K562 (cell line): ENCODE measurements at regions not wholly inside any gene's neighbourhood (a gene's known extent, or its start where the extent isn't known, plus 50 kb on each side); places are given as distances from the start of the nearest gene placed in this dataset.

Experiments used
- ATAC-seq: fragments of 200-7000 bp; cut with Tn5 transposase; 3 replicates; pipeline ENCODE4 v1.9.1; 2020; ENCODE audit warnings: moderate library complexity
- BruUV-seq: library from RNA; stranded (reverse); fragments of 400-500 nt; replicated peaks from 2 replicates; lab custom pipeline; 2021; lab: Mats Ljungman, UMichigan
- CTCF ChIA-PET: fragments of 300-600 bp; formaldehyde crosslinking; extraction: SDS; loops from one replicate; lab custom pipeline; 2021; ENCODE audit warnings: low intra/inter-chr PET ratio; lab: Yijun Ruan, JAX
- POLR2A ChIA-PET: fragments of 300-600, 350-650 bp; sonication (Branson Sonifier 250); formaldehyde crosslinking; extraction: SDS; loops from one replicate; lab custom pipeline; 2021; ENCODE audit warnings: antibody characterized with exemption, inconsistent platforms; lab: Yijun Ruan, JAX
- DNase-seq, 4 experiments: peaks; one replicate each; pipeline versions ENCODE4 v3.0.0 to v3.0.0-alpha.2; 2011 to 2018; ENCODE audit warnings: low spot score in 3 of 4, mixed read lengths in 3 of 4; ENCODE audit errors: extremely low read depth in 1 of 4
- FAIRE-seq: peaks from 2 replicates; lab custom pipeline; 2011; peaks lifted over from hg19 to GRCh38; lab: Jason Lieb, UNC
- H2AFZ ChIP-seq: 2 replicates; pipeline ENCODE4 v1.6.0; 2011; ENCODE audit warnings: low read depth, low read length, control low read depth, inconsistent platforms
- H3K27ac ChIP-seq: fragments of 200-600 bp; 3 replicates; pipeline ENCODE4 v1.8.0; 2011; ENCODE audit warnings: low read depth, mild to moderate bottlenecking, control low read depth, inconsistent platforms, low read length, moderate library complexity, mixed read lengths; ENCODE audit errors: extremely low read depth
- H3K27me3 ChIP-seq, 2 experiments: fragments of 300-600 bp in 1 of 2; 2 replicates in 1 of 2; 3 replicates in 1 of 2; pipeline versions ENCODE4 v1.6.0 to v1.8.0; 2011; ENCODE audit warnings: inconsistent platforms in 2 of 2, low read length in 2 of 2, mild to moderate bottlenecking in 1 of 2, mixed read lengths in 1 of 2, moderate library complexity in 1 of 2; ENCODE audit not compliant: control insufficient read depth in 2 of 2, insufficient read depth in 2 of 2
- H3K36me3 ChIP-seq: fragments of 300-600 bp; 3 replicates; pipeline ENCODE4 v1.8.0; 2011; ENCODE audit warnings: mild to moderate bottlenecking, low read length, inconsistent platforms; ENCODE audit not compliant: control insufficient read depth, insufficient read depth
- H3K4me1 ChIP-seq, 2 experiments: fragments of 200-600 bp in 1 of 2; replicated peaks in 1 of 2; 2 replicates in 1 of 2; 3 replicates in 1 of 2; pipeline versions ENCODE4 v1.5.1 to v1.8.0; 2011; ENCODE audit warnings: inconsistent platforms in 2 of 2, low read length in 2 of 2, mild to moderate bottlenecking in 1 of 2, mixed read lengths in 1 of 2, moderate library complexity in 1 of 2; ENCODE audit not compliant: control insufficient read depth in 2 of 2, insufficient read depth in 2 of 2
- H3K4me2 ChIP-seq: 2 replicates; pipeline ENCODE4 v1.6.1; 2011; ENCODE audit warnings: low read length, control low read depth, inconsistent platforms, mixed read lengths; ENCODE audit not compliant: insufficient read depth
- H3K4me3 ChIP-seq: fragments of 200-600 bp; sonication (generic), shearing (Covaris generic); 2 replicates; pipeline ENCODE4 v1.5.1; 2016; ENCODE audit warnings: control low read depth, inconsistent platforms
- H3K79me2 ChIP-seq: fragments of 200-600 bp; 3 replicates; pipeline ENCODE4 v1.8.0; 2011; ENCODE audit warnings: low read length, inconsistent platforms; ENCODE audit not compliant: control insufficient read depth, insufficient read depth
- H3K9ac ChIP-seq, 2 experiments: 2 replicates each; pipeline versions ENCODE4 v1.6.0 to v1.6.1; 2011; ENCODE audit warnings: low read depth in 2 of 2, low read length in 2 of 2, control low read depth in 1 of 2, inconsistent platforms in 1 of 2, mild to moderate bottlenecking in 1 of 2, mixed read lengths in 1 of 2; ENCODE audit not compliant: insufficient read depth in 1 of 2
- H3K9me1 ChIP-seq: one replicate; pipeline ENCODE4 v1.6.0; 2011; ENCODE audit warnings: inconsistent platforms, mild to moderate bottlenecking, low read length, moderate library complexity; ENCODE audit not compliant: control insufficient read depth, insufficient read depth
- H3K9me3 ChIP-seq: replicated peaks from 2 replicates; pipeline ENCODE4 v1.5.1; 2011; ENCODE audit warnings: low read depth, low read length, inconsistent platforms; ENCODE audit not compliant: control insufficient read depth, insufficient read depth
- H4K20me1 ChIP-seq: replicated peaks from 2 replicates; pipeline ENCODE4 v1.6.1; 2011; ENCODE audit warnings: low read length, inconsistent platforms, mixed read lengths; ENCODE audit not compliant: control insufficient read depth, insufficient read depth
- BRCA1 ChIP-seq, 2 experiments: fragments of 450-650 bp in 1 of 2; sonication (generic) in 1 of 2; formaldehyde crosslinking in 1 of 2; IDR thresholded peaks; 2 replicates each; pipeline versions ENCODE4 v1.5.0 to v1.6.1; 2017 to 2020; ENCODE audit warnings: mild to moderate bottlenecking in 1 of 2, missing genetic modification reagents in 1 of 2
- CBX1 ChIP-seq: sonication (generic); IDR thresholded peaks from 2 replicates; pipeline ENCODE4 v1.6.1; 2016; ENCODE audit warnings: antibody characterized with exemption, low read depth, mild to moderate bottlenecking
- MIER1 ChIP-seq: fragments of 450-650 bp; IDR thresholded peaks from 2 replicates; pipeline ENCODE4 v1.6.1; 2016; ENCODE audit warnings: antibody characterized with exemption, mild to moderate bottlenecking, low read depth
- NFIC ChIP-seq: fragments of 450-650 bp; IDR thresholded peaks from 2 replicates; pipeline ENCODE4 v1.6.1; 2017; ENCODE audit warnings: mild to moderate bottlenecking, inconsistent platforms
- PBX2 ChIP-seq, 2 experiments: IDR thresholded peaks in 1 of 2; conservative IDR thresholded peaks in 1 of 2; 2 replicates each; pipeline ENCODE4 v1.6.1; 2016; ENCODE audit warnings: low read depth in 2 of 2, mild to moderate bottlenecking in 1 of 2, missing compliant biosample characterization in 1 of 2, missing genetic modification characterization in 1 of 2, moderate library complexity in 1 of 2
- PHF8 ChIP-seq: fragments of 200-600 bp; sonication (generic); IDR thresholded peaks from 2 replicates; pipeline ENCODE4 v1.6.1; 2012; ENCODE audit warnings: mixed run types, mild to moderate bottlenecking, inconsistent platforms, low read length, moderate library complexity, borderline replicate concordance
- POLR2AphosphoS5 ChIP-seq: IDR thresholded peaks from 2 replicates; pipeline ENCODE4 v1.6.1; 2011; ENCODE audit warnings: mild to moderate bottlenecking, low read depth, low read length, moderate library complexity; ENCODE audit not compliant: control insufficient read depth, insufficient read depth
- RAD21 ChIP-seq, 2 experiments: fragments of 250-450 bp in 1 of 2; fragments of 450-650 bp in 1 of 2; sonication (Bioruptor Pico) in 1 of 2; formaldehyde crosslinking in 1 of 2; IDR thresholded peaks in 1 of 2; conservative IDR thresholded peaks in 1 of 2; 2 replicates each; pipeline versions ENCODE4 v1.4.0 to v1.8.0; 2020 to 2022; ENCODE audit warnings: mild to moderate bottlenecking in 2 of 2, moderate library complexity in 1 of 2
- RBFOX2 ChIP-seq: fragments of 200-400 bp; formaldehyde crosslinking; IDR thresholded peaks from 2 replicates; pipeline ENCODE4 v1.6.1; 2017; ENCODE audit warnings: low read depth, mild to moderate bottlenecking, low read length, moderate library complexity
- RFX7 ChIP-seq: fragments of 250-450 bp; sonication (Bioruptor Pico); IDR thresholded peaks from 2 replicates; pipeline ENCODE4 v1.5.1; 2021; ENCODE audit warnings: mild to moderate bottlenecking
- SETDB1 ChIP-seq: IDR thresholded peaks from one replicate; pipeline ENCODE4 v1.6.1; 2012; ENCODE audit warnings: low read length, control low read depth, inconsistent platforms
- UBTF ChIP-seq, 2 experiments: IDR thresholded peaks; 2 replicates each; pipeline ENCODE4 v1.6.1; 2012; ENCODE audit warnings: improper control_type of control experiment in 2 of 2, low read depth in 2 of 2, low read length in 2 of 2, borderline replicate concordance in 1 of 2
- XRCC4 ChIP-seq: IDR thresholded peaks from one replicate; pipeline ENCODE4 v1.6.1; 2011; ENCODE audit not compliant: insufficient read depth, insufficient read length; ENCODE audit errors: extremely low read depth
- ZFP91 ChIP-seq: sonication (generic); formaldehyde crosslinking; IDR thresholded peaks from 2 replicates; pipeline ENCODE4 v1.8.0; 2022; ENCODE audit warnings: mild to moderate bottlenecking, missing genetic modification reagents
- WGBS: fragments of 100-300 bp; shearing (Covaris generic); methylation state at CpG from one replicate; pipeline ENCODE4 v1.1.6; 2016; ENCODE audit warnings: low coverage, mixed read lengths; ENCODE audit not compliant: insufficient coverage; ENCODE audit errors: missing lambda C conversion rate; 5-methylcytosine and 5-hydroxymethylcytosine counted together
- in situ Hi-C: fragments of 300-500 bp; cut with MboI; formaldehyde crosslinking; loops from 4 replicates; pipeline ENCODE4 v1.15.0; 2018; ENCODE audit warnings: inconsistent platforms, mixed read lengths
- intact Hi-C: fragments of 100-400 bp; cut with micrococcal nuclease; formaldehyde crosslinking; loops from 2 replicates; pipeline ENCODE4 v1.14.2; 2022

- TF ChIP-seq ZFP91 (CRISPR knock-in tag) (no peak), UBTF (IDR thresholded peaks at IDR 0.05; ENCODE audit: borderline replicate concordance in 1 of 2, low read depth in 2 of 2, low read length in 2 of 2) (no peak), PHF8 (no peak)
- TF ChIP-seq, all 486 proteins: peak for 0
Measured at GRCh38 chr4:157973297-157973696, 199.5 kb downstream of the GASK1B start (continued).

GRCh38 chr4:157964463-157964862, 208.4 kb downstream of the GASK1B start:
- ATAC-seq (no peak), FAIRE-seq (no peak), DNase-seq (no peak)
- BruUV-seq = no TSS peak
- no peaks in the 10 kb centered on the region for H3K4me1 ChIP-seq
- CTCF ChIA-PET = no interaction called here
- H3K9ac ChIP-seq = no peak overlapping the region
- WGBS = 0% methylated on average over 2 of the region's 2 CpGs
- no peak overlapping the region for H2AFZ ChIP-seq
- H3K4me3 ChIP-seq = no peak overlapping the region
- H4K20me1 ChIP-seq = no peaks in the 10 kb centered on the region
- no peaks in the 10 kb centered on the region for H3K27me3 ChIP-seq
- no peaks in the 10 kb centered on the region for H3K79me2 ChIP-seq
- intact Hi-C loops (no loop called here), in situ Hi-C loops (loop anchor here (25.0 kb wide), 1 partner anchor 752 kb away; the partner anchor contains the start of gene GRIA2)
- no peak overlapping the region for H3K27ac ChIP-seq
- no peak overlapping the region for H3K4me2 ChIP-seq
- POLR2A ChIA-PET = no interaction called here
- H3K36me3 ChIP-seq = no peaks in the 10 kb centered on the region
- H3K9me3 ChIP-seq = no peaks in the 10 kb centered on the region
- H3K9me1 ChIP-seq = no peaks in the 10 kb centered on the region
- no peak for TF ChIP-seq CBX1
- TF ChIP-seq NFIC = no peak
- no peak for TF ChIP-seq MIER1
- TF ChIP-seq RBFOX2 = no peak
- TF ChIP-seq XRCC4 = no peak
- no peak for TF ChIP-seq SETDB1
- TF ChIP-seq BRCA1 (IDR thresholded peaks at IDR 0.05) = no peak
- no peak for TF ChIP-seq BRCA1 (CRISPR knock-in tag; IDR thresholded peaks at IDR 0.05)
- TF ChIP-seq RAD21 (CRISPR knock-in tag; conservative IDR thresholded peaks at IDR 0.05 in 1 of 2, IDR thresholded peaks at IDR 0.05 in 1 of 2) = no peak
- TF ChIP-seq PBX2 (CRISPR knock-in tag; IDR thresholded peaks at IDR 0.05; ENCODE audit: low read depth) = no peak
- TF ChIP-seq PBX2 (tag; conservative IDR thresholded peaks at IDR 0.05; ENCODE audit: low read depth) = no peak
- TF ChIP-seq POLR2AphosphoS5 = no peak
- no peak for TF ChIP-seq RFX7 (CRISPR knock-in tag)
